Epithelial cell of esophagus (primary cell): ENCODE measurements at regions not wholly inside any gene's neighbourhood (a gene's known extent, or its start where the extent isn't known, plus 50 kb on each side); places are given as distances from the start of the nearest gene placed in this dataset.

Experiments used
- DNase-seq: peaks from one replicate; pipeline ENCODE4 v3.0.0; 2010; ENCODE audit warnings: low read depth
- H3K4me3 ChIP-seq: 2 replicates; pipeline ENCODE4 v1.5.1; 2011; ENCODE audit warnings: mild to moderate bottlenecking, low read length, control low read depth
- TF ChIP-seq, protein P1 (sequence below): IDR thresholded peaks from 2 replicates; pipeline ENCODE4 v1.5.1; 2011; ENCODE audit warnings: low read depth, mild to moderate bottlenecking, low read length, control low read depth, inconsistent platforms; ENCODE audit not compliant: insufficient read depth; ENCODE audit errors: missing control alignments

DNA sequence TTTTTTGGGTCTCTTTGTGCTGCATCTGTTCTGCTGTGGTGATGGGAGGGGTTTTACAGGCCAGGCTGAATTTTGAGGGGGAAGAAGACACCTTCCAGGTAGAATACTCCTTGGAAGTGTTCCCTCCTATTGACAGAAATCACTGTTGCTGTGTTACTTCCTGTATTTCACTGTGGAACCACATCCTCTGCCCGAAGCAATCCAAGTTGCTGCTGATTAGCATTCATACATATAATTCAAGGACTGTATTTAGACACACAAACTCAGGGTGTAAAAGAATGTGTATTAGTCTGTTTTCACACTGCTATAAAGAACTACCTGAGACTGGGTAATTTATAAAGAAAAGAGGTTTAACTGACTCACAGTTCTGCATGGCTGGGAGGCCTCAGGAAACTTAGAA lies 50.6 kb upstream of the TMEM244 start:
- TF ChIP-seq, protein P1, sequence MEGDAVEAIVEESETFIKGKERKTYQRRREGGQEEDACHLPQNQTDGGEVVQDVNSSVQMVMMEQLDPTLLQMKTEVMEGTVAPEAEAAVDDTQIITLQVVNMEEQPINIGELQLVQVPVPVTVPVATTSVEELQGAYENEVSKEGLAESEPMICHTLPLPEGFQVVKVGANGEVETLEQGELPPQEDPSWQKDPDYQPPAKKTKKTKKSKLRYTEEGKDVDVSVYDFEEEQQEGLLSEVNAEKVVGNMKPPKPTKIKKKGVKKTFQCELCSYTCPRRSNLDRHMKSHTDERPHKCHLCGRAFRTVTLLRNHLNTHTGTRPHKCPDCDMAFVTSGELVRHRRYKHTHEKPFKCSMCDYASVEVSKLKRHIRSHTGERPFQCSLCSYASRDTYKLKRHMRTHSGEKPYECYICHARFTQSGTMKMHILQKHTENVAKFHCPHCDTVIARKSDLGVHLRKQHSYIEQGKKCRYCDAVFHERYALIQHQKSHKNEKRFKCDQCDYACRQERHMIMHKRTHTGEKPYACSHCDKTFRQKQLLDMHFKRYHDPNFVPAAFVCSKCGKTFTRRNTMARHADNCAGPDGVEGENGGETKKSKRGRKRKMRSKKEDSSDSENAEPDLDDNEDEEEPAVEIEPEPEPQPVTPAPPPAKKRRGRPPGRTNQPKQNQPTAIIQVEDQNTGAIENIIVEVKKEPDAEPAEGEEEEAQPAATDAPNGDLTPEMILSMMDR: no peak
- no peak for DNase-seq
- H3K4me3 ChIP-seq: no peak overlapping the region
